ENCODE measurements at regions not wholly inside any gene's neighbourhood (a gene's known extent, or its start where the extent isn't known, plus 50 kb on each side); places are given as distances from the start of the nearest gene placed in this dataset.

DNA sequence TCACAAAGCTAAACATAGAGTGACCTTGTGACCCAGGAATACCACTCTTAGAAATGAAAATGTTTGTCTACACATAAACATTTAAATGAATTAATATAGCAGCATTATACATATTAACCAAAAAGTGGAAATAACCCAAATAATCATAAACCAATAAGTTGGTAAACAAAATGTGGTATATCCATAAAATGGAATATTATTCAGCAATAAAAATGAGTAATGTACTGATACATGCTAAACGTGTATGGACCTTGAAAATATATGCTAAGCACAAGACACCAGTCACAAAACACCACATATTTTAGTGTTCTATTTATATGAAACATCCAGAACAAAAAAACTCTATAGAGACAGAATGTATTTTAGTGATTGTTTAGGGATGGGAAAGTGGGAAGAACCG is 68.9 kb upstream of the FUT9 start:
- Histone ChIP-seq H3K4me3 (ENCODE audit: low read length) (no peak overlapping the region), H4K20me1 (ENCODE audit: control insufficient read depth, insufficient read depth, low read depth, low read length) (no peaks in the 10 kb centered on the region)
- TF ChIP-seq, protein P1, sequence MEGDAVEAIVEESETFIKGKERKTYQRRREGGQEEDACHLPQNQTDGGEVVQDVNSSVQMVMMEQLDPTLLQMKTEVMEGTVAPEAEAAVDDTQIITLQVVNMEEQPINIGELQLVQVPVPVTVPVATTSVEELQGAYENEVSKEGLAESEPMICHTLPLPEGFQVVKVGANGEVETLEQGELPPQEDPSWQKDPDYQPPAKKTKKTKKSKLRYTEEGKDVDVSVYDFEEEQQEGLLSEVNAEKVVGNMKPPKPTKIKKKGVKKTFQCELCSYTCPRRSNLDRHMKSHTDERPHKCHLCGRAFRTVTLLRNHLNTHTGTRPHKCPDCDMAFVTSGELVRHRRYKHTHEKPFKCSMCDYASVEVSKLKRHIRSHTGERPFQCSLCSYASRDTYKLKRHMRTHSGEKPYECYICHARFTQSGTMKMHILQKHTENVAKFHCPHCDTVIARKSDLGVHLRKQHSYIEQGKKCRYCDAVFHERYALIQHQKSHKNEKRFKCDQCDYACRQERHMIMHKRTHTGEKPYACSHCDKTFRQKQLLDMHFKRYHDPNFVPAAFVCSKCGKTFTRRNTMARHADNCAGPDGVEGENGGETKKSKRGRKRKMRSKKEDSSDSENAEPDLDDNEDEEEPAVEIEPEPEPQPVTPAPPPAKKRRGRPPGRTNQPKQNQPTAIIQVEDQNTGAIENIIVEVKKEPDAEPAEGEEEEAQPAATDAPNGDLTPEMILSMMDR (IDR thresholded peaks at IDR 0.05; ENCODE audit: low read depth, low read length, poor library complexity, severe bottlenecking) = no peak
- TF ChIP-seq EZH2phosphoT487 (IDR thresholded peaks at IDR 0.05; ENCODE audit: borderline replicate concordance, low read length) = no peak

DNA sequence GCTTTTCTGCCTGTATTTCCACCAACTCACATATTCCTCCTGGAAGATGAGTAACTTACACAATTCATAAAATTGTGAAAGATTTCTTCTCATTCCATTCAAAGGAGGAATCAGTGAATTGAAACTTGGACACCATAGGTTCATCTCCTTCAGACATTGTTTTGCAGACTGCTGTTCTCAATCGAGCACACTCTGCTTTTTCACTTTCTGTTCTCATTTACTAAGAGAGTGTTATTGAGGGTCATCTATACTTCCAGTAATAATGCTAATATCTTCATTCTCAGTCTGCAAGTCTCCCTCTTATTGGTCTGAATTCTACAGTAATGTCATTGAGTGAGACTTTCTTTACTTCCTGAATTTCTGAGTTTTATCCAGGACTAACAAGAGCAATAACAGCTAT is 67.5 kb upstream of the FUT9 start:
- Histone ChIP-seq H3K9me2 (replicated peaks; ENCODE audit: control insufficient read depth, low read length) (no peaks in the 10 kb centered on the region), H3K27me3 (ENCODE audit: control insufficient read depth, low read length) (no peaks in the 10 kb centered on the region), H3K9me3 (ENCODE audit: control insufficient read depth, insufficient read depth, low read length) (no peaks in the 10 kb centered on the region), H3K4me1 (ENCODE audit: control insufficient read depth, low read length) (no peaks in the 10 kb centered on the region), H3K4me3 (ENCODE audit: low read length) (no peak overlapping the region), H4K20me1 (ENCODE audit: control insufficient read depth, insufficient read depth, low read depth, low read length) (no peaks in the 10 kb centered on the region), H3F3A (ENCODE audit: control insufficient read depth, insufficient read depth) (no peaks in the 10 kb centered on the region), H3K4me2 (ENCODE audit: low read length) (no peak overlapping the region), H3K27ac (ENCODE audit: low read depth, low read length) (no peak overlapping the region), H3K36me3 (ENCODE audit: control insufficient read depth, low read length) (no peaks in the 10 kb centered on the region), H3K79me2 (ENCODE audit: control insufficient read depth, low read length) (no peaks in the 10 kb centered on the region)
- no peak for TF ChIP-seq EZH2phosphoT487 (IDR thresholded peaks at IDR 0.05; ENCODE audit: borderline replicate concordance, low read length)
- TF ChIP-seq, protein P1 (IDR thresholded peaks at IDR 0.05; ENCODE audit: low read depth, low read length, poor library complexity, severe bottlenecking) = no peak

More for the DNA sequence above, 68.9 kb upstream of the FUT9 start:
- H3K4me1 ChIP-seq (ENCODE audit: control insufficient read depth, low read length) = no peaks in the 10 kb centered on the region
- H3K27ac ChIP-seq (ENCODE audit: low read depth, low read length) = no peak overlapping the region
- no peaks in the 10 kb centered on the region for H3F3A ChIP-seq (ENCODE audit: control insufficient read depth, insufficient read depth)
- no peaks in the 10 kb centered on the region for H3K9me3 ChIP-seq (ENCODE audit: control insufficient read depth, insufficient read depth, low read length)
- H3K4me2 ChIP-seq (ENCODE audit: low read length) = no peak overlapping the region
- H3K27me3 ChIP-seq (ENCODE audit: control insufficient read depth, low read length) = no peaks in the 10 kb centered on the region
- H3K9me2 ChIP-seq (replicated peaks; ENCODE audit: control insufficient read depth, low read length) = no peaks in the 10 kb centered on the region
- H3K36me3 ChIP-seq (ENCODE audit: control insufficient read depth, low read length) = no peaks in the 10 kb centered on the region
- H3K79me2 ChIP-seq (ENCODE audit: control insufficient read depth, low read length) = no peaks in the 10 kb centered on the region

DNA sequence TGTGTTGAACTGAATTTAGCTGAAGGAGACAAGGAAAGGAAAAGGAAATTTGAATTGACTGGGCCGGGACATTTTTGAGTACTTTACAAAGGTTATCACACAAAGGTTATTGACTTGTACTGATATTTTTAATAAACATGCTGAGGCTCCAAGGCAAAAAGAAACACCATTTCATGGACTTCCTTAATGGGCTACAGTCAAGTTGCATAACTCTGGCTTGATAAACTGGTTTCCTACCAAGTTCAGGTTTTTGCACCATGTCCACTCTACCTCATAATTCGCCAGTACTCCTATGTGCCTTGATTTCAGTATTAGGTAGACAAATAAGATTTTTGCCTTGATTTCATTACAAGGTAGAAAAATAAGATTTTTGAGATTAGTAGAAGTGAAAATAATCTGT is 65.8 kb upstream of the FUT9 start:
- Histone ChIP-seq H3K4me3 (ENCODE audit: low read length) (no peak overlapping the region), H3K36me3 (ENCODE audit: control insufficient read depth, low read length) (no peaks in the 10 kb centered on the region), H3K4me1 (ENCODE audit: control insufficient read depth, low read length) (no peaks in the 10 kb centered on the region), H3F3A (ENCODE audit: control insufficient read depth, insufficient read depth) (no peaks in the 10 kb centered on the region), H3K27me3 (ENCODE audit: control insufficient read depth, low read length) (no peaks in the 10 kb centered on the region), H3K9me2 (replicated peaks; ENCODE audit: control insufficient read depth, low read length) (no peaks in the 10 kb centered on the region), H3K79me2 (ENCODE audit: control insufficient read depth, low read length) (no peaks in the 10 kb centered on the region), H3K9me3 (ENCODE audit: control insufficient read depth, insufficient read depth, low read length) (no peaks in the 10 kb centered on the region), H3K27ac (ENCODE audit: low read depth, low read length) (no peak overlapping the region), H3K4me2 (ENCODE audit: low read length) (no peak overlapping the region), H4K20me1 (ENCODE audit: control insufficient read depth, insufficient read depth, low read depth, low read length) (no peaks in the 10 kb centered on the region)
- TF ChIP-seq, protein P1 (IDR thresholded peaks at IDR 0.05; ENCODE audit: low read depth, low read length, poor library complexity, severe bottlenecking) = no peak
- TF ChIP-seq EZH2phosphoT487 (IDR thresholded peaks at IDR 0.05; ENCODE audit: borderline replicate concordance, low read length) = no peak

DNA sequence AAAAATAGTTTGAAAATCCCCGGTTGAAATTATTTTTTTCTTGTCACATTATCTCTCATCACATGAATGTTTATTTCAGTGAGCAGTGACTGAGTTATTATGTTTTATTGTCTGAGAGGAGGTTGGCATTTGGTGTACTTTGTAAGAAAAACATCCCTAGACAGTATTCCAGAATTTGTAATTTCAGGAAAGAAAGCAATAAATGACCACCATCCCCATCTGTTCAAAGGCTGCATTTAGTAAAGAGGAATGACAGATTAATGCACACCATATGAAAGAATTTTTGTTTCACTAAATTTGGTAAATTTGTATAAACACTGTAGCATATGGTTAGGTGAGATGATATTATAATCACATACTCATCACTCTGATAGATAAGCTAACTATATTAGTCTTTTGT is 57.1 kb upstream of the FUT9 start:
- Histone ChIP-seq H3K4me3 (ENCODE audit: low read length) (no peak overlapping the region), H3K36me3 (ENCODE audit: control insufficient read depth, low read length) (no peaks in the 10 kb centered on the region), H3K27me3 (ENCODE audit: control insufficient read depth, low read length) (no peaks in the 10 kb centered on the region), H3K9me2 (replicated peaks; ENCODE audit: control insufficient read depth, low read length) (no peaks in the 10 kb centered on the region), H3K79me2 (ENCODE audit: control insufficient read depth, low read length) (no peaks in the 10 kb centered on the region), H3K9me3 (ENCODE audit: control insufficient read depth, insufficient read depth, low read length) (no peaks in the 10 kb centered on the region), H3F3A (ENCODE audit: control insufficient read depth, insufficient read depth) (no peaks in the 10 kb centered on the region), H3K4me2 (ENCODE audit: low read length) (no peak overlapping the region), H3K4me1 (ENCODE audit: control insufficient read depth, low read length) (no peaks in the 10 kb centered on the region), H3K27ac (ENCODE audit: low read depth, low read length) (no peak overlapping the region), H4K20me1 (ENCODE audit: control insufficient read depth, insufficient read depth, low read depth, low read length) (no peaks in the 10 kb centered on the region)
- TF ChIP-seq EZH2phosphoT487 (IDR thresholded peaks at IDR 0.05; ENCODE audit: borderline replicate concordance, low read length) = no peak
- TF ChIP-seq, protein P1 (IDR thresholded peaks at IDR 0.05; ENCODE audit: low read depth, low read length, poor library complexity, severe bottlenecking) = no peak
